Lower lobe of right lung (tissue), 2 donors: ENCODE measurements at regions not wholly inside any gene's neighbourhood (a gene's known extent, or its start where the extent isn't known, plus 50 kb on each side); places are given as distances from the start of the nearest gene placed in this dataset.

Experiments
- ATAC-seq, 2 donors: fragments of 200-7000 bp; cut with Tn5 transposase; one replicate each; pipeline ENCODE4 v1.9.1; 2020 to 2022; ENCODE audit warnings: mild to moderate bottlenecking in 2 of 2, moderate library complexity in 2 of 2
- DNase-seq: peaks from one replicate; pipeline ENCODE4 v3.0.0-alpha.2; 2020
- H3K27ac ChIP-seq: fragments of 200-600 bp; one replicate; pipeline ENCODE4 v1.8.0; 2022
- H3K27me3 ChIP-seq: fragments of 200-600 bp; one replicate; pipeline ENCODE4 v1.8.0; 2022; ENCODE audit warnings: low read depth
- H3K36me3 ChIP-seq: fragments of 200-600 bp; one replicate; pipeline ENCODE4 v1.8.0; 2022; ENCODE audit warnings: mild to moderate bottlenecking
- H3K4me1 ChIP-seq: fragments of 200-600 bp; one replicate; pipeline ENCODE4 v1.8.0; 2022
- H3K4me3 ChIP-seq: fragments of 200-600 bp; one replicate; pipeline ENCODE4 v1.8.0; 2022; ENCODE audit warnings: mild to moderate bottlenecking
- H3K9me3 ChIP-seq: fragments of 200-600 bp; one replicate; pipeline ENCODE4 v1.8.0; 2022
- intact Hi-C: fragments of 100-400 bp; cut with DNase I; formaldehyde crosslinking; loops from one replicate; pipeline ENCODE4 v1.11.0; 2022
- TF ChIP-seq, protein P1 (sequence below): fragments of 200-600 bp; IDR thresholded peaks from one replicate; pipeline ENCODE4 v1.8.0; 2022; ENCODE audit warnings: antibody characterized with exemption, mild to moderate bottlenecking
- donor health status: DM: no; HTN: yes; CAD: no; lungs with severe emphysema.

- ATAC-seq: no peak
- H3K9me3 ChIP-seq: no peaks in the 10 kb centered on the region
- no peaks in the 10 kb centered on the region for H3K4me1 ChIP-seq
- no peak overlapping the region for H3K4me3 ChIP-seq
- intact Hi-C loops: no loop called here
- no peak for DNase-seq
- H3K27me3 ChIP-seq: no peaks in the 10 kb centered on the region
- H3K36me3 ChIP-seq: no peaks in the 10 kb centered on the region
- TF ChIP-seq, protein P1, sequence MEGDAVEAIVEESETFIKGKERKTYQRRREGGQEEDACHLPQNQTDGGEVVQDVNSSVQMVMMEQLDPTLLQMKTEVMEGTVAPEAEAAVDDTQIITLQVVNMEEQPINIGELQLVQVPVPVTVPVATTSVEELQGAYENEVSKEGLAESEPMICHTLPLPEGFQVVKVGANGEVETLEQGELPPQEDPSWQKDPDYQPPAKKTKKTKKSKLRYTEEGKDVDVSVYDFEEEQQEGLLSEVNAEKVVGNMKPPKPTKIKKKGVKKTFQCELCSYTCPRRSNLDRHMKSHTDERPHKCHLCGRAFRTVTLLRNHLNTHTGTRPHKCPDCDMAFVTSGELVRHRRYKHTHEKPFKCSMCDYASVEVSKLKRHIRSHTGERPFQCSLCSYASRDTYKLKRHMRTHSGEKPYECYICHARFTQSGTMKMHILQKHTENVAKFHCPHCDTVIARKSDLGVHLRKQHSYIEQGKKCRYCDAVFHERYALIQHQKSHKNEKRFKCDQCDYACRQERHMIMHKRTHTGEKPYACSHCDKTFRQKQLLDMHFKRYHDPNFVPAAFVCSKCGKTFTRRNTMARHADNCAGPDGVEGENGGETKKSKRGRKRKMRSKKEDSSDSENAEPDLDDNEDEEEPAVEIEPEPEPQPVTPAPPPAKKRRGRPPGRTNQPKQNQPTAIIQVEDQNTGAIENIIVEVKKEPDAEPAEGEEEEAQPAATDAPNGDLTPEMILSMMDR: no peak
- no peak overlapping the region for H3K27ac ChIP-seq
Observed at GRCh38 chr16:9481747-9482730, 390.6 kb downstream of the HAPSTR1 start.

- intact Hi-C loops: no loop called here
- no peak overlapping the region for H3K27ac ChIP-seq
Observed at GRCh38 chr16:9484426-9484825, 393.0 kb downstream of the HAPSTR1 start.

GRCh38 chr16:9484881-9485280 is 393.4 kb downstream of the HAPSTR1 start:
- H3K4me1 ChIP-seq: no peaks in the 10 kb centered on the region
- no peak for ATAC-seq
- intact Hi-C loops: no loop called here
- H3K9me3 ChIP-seq: no peaks in the 10 kb centered on the region
- no peak for DNase-seq
- no peak overlapping the region for H3K4me3 ChIP-seq
- H3K27me3 ChIP-seq: no peaks in the 10 kb centered on the region
- H3K27ac ChIP-seq: no peak overlapping the region
- no peaks in the 10 kb centered on the region for H3K36me3 ChIP-seq
- TF ChIP-seq, protein P1: no peak

More at GRCh38 chr16:9484426-9484825, 393.0 kb downstream of the HAPSTR1 start:
- ATAC-seq (no peak), DNase-seq (no peak)
- H3K9me3 ChIP-seq: no peaks in the 10 kb centered on the region
- H3K4me1 ChIP-seq: no peaks in the 10 kb centered on the region
- TF ChIP-seq, protein P1: no peak
- no peak overlapping the region for H3K4me3 ChIP-seq
- no peaks in the 10 kb centered on the region for H3K36me3 ChIP-seq
- H3K27me3 ChIP-seq: no peaks in the 10 kb centered on the region

DNA sequence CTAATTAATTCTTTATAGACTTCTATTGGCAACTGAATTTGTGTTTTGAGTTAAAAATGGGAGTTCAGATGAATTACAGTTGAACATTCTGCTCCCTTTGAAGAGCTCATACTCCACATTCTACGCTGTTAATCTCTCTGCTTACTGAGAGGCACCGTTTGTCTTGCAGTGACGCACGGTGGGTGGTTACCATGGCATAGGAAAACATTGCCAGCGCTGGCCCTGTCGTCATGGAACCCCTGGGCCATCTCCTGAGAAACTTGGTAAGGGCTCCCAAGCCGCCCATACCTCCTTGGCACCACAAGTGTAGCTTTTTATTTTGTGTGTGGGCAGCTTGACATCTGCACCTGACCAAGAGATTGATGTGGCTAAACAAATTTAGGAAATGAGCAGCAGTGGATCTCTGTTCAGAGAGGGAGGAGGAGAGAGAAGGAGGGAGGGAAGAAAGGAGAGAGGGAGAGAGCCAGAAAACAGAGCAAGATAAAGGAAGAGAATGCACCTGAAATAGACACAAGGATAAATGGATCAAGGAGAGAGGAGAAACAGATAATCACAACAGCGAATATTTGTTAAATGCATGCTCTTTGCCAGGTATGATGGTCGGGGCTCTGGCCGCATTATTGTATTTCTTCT is 398.5 kb downstream of the HAPSTR1 start:
- intact Hi-C loops: no loop called here
- no peaks in the 10 kb centered on the region for H3K27me3 ChIP-seq
- H3K9me3 ChIP-seq: peaks cover 5% of the 10 kb centered on the region
- ATAC-seq (peak; percentile 39 to 82), DNase-seq (peak; percentile 49)
- H3K4me3 ChIP-seq: no peak overlapping the region
- no peaks in the 10 kb centered on the region for H3K36me3 ChIP-seq
- H3K4me1 ChIP-seq: no peaks in the 10 kb centered on the region
- TF ChIP-seq, protein P1: no peak
- H3K27ac ChIP-seq: no peak overlapping the region

DNA sequence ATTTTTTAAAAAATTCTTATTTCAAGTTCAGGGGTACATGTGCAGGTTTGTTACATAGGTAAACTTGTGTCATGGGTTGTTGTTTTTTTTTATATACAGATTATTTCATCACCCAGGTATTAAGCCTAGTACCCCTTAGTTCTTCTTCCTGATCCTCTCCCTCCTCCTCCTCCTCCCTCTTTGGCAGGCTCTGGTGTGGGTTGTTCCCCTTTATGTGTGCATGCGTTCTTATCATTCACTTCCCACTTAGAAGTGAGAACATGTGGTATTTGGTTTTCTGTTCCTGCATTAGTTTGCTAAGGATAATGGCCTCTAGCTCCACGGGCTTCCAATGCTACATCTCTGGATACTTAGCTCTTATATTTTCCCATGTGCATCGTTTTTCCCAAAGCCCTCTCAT is 404.4 kb downstream of the HAPSTR1 start:
- H3K27me3 ChIP-seq: no peaks in the 10 kb centered on the region
- no peaks in the 10 kb centered on the region for H3K36me3 ChIP-seq
- ATAC-seq: no peak
- H3K9me3 ChIP-seq: peaks cover 5% of the 10 kb centered on the region
- H3K27ac ChIP-seq: no peak overlapping the region
- TF ChIP-seq, protein P1: no peak
- intact Hi-C loops: no loop called here
- no peak overlapping the region for H3K4me3 ChIP-seq
- DNase-seq: no peak
- H3K4me1 ChIP-seq: no peaks in the 10 kb centered on the region
